ENCODE measurements at regions not wholly inside any gene's neighbourhood (a gene's known extent, or its start where the extent isn't known, plus 50 kb on each side); places are given as distances from the start of the nearest gene placed in this dataset.

DNA sequence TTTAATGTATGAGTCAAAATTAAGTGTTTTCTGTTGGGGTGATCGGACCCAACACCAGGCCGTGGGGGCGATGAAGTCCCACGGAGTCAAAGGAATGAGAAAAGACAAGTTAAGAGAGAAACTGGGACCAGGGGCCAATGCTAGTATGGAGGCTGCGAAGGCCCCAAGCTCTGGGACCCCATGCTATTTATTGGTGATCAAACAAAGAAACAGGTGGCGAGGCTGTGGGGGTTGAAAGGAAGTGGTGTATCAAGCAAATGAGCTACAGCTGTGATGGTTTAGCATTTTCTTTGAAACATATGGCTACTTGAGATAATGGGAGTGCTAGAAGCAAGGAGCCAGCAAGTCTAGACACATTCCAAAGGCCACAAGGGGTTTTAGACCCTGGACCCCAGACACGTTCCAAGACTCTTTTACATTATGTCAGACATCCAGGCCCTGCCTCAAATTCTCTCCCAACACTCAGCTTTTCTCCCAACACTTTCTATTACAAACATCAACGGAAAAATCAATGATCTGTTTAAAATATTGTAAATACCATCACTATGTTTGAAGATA, 56.0 kb upstream of the SNRPN start:
- H3K27ac ChIP-seq, result no peak overlapping the region
- TF ChIP-seq, protein P1, sequence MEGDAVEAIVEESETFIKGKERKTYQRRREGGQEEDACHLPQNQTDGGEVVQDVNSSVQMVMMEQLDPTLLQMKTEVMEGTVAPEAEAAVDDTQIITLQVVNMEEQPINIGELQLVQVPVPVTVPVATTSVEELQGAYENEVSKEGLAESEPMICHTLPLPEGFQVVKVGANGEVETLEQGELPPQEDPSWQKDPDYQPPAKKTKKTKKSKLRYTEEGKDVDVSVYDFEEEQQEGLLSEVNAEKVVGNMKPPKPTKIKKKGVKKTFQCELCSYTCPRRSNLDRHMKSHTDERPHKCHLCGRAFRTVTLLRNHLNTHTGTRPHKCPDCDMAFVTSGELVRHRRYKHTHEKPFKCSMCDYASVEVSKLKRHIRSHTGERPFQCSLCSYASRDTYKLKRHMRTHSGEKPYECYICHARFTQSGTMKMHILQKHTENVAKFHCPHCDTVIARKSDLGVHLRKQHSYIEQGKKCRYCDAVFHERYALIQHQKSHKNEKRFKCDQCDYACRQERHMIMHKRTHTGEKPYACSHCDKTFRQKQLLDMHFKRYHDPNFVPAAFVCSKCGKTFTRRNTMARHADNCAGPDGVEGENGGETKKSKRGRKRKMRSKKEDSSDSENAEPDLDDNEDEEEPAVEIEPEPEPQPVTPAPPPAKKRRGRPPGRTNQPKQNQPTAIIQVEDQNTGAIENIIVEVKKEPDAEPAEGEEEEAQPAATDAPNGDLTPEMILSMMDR (conservative IDR thresholded peaks at IDR 0.05), result no peak

- TF ChIP-seq, protein P1 (conservative IDR thresholded peaks at IDR 0.05), result no peak
- no peak overlapping the region for H3K27ac ChIP-seq
Observed at GRCh38 chr15:24899367-24899766, 55.4 kb upstream of the SNRPN start.

DNA sequence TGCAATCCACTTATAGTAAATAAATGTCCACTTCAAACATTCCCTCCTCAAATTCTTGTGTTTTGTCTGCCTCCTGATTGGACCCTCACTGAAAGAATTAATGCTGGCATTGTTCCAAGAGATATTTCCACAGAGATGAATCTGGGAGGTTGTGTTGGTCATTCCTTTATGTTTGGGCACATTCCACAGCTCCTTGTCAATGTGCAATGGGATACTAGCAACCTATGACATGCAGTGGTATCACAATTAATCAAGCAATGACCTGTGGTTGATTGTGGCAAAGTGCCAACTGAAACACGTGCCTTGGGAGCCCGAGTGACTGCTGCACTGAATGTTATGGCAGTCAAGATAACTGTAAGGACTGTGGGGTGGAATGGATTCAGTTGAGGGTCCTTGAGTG, 55.0 kb upstream of the SNRPN start:
- TF ChIP-seq, protein P1 (conservative IDR thresholded peaks at IDR 0.05), result no peak
- H3K27ac ChIP-seq, result no peak overlapping the region

DNA sequence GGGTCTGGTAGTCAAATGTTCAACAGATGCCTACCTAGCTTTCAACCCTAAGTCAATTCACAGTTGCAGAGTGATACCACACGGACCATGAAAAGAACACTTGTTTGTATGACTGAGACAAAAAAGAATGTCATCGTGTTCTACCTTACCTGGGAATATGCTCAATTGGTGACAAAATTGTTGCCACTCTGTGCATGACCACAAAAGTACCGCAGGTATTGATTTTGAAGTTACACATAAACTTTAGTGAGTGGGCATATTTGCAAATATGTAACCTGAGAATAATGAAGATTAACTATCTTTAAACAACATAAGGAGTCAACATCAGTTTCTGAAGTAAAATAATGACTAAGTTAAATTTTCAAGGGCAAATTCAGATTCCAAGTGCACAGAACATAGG, 53.4 kb upstream of the SNRPN start:
- no peak overlapping the region for H3K27ac ChIP-seq
- TF ChIP-seq, protein P1 (conservative IDR thresholded peaks at IDR 0.05), result no peak

Measured in VCaP (cell line).